AG10803 (cell line): ENCODE measurements at regions not wholly inside any gene's neighbourhood (a gene's known extent, or its start where the extent isn't known, plus 50 kb on each side); places are given as distances from the start of the nearest gene placed in this dataset.

ENCODE experiments used
- DNase-seq: peaks from one replicate; pipeline ENCODE4 v3.0.0; 2010; ENCODE audit warnings: low read depth
- H3K4me3 ChIP-seq: 2 replicates; pipeline ENCODE4 v1.5.1; 2011; ENCODE audit warnings: mild to moderate bottlenecking, low read length, control low read depth
- CTCF ChIP-seq: conservative IDR thresholded peaks from 2 replicates; pipeline ENCODE4 v1.5.1; 2011; ENCODE audit warnings: mild to moderate bottlenecking, low read length, control low read depth, inconsistent platforms

DNA sequence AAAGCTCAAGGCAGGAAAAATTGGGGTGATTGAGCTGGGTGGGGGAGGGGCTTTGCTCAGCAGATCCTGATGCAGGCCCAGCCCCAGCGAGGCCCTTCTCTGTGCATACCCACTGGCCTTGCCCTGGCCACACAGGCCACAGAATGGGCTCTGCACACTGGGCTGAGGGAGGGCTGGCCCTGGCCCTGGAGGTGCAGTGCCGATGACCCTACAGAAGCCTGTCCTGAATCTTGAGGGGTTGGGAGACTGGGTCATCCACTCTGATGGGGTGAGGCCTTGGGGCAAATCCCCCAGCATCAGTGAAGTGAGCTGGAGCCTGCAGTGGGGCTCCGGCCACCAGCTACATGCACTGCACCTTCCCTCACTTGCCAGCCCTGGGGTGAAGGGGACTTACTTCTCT, 153.1 kb downstream of the URI1 start:
- no peak for TF ChIP-seq CTCF
- no peak overlapping the region for H3K4me3 ChIP-seq
- no peak for DNase-seq

DNA sequence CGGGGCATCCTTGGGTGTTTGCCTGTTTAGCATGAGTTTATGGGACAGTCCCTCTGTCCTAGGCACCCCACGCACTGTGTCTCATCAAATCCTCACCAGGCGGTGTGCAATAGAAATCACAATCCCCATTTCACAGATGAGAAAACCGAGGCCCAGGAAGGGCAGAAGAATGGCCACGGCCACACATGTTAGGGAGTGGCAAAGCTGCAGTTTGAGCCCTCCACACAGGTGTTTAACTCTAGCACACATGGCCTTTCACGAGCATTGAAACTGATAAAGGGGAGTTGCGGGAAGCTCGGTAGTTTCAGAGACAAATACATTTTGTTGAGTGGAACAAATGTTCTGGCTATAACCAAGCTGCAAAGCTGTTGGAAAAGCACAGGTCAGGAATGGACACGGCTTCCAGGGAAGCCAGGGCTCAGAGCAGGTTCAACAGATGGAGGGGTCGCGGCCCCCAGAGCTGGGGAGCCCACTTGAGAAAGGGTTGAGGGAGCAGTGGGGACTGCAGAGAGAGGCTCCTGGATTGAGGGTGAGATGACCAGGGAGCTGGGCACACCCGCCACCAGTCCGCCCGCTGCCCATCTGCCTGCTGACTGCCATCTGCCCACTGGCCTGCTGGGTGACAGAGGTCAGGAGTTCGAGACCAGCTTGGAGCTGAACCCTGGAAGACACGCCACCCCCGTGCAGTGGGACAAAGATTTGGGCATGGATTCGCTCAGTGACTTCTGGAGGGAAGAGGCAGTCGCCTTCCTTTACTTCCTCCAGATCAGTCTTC, 154.7 kb downstream of the URI1 start:
- no peak for TF ChIP-seq CTCF
- H3K4me3 ChIP-seq, result no peak overlapping the region
- DNase-seq, result no peak

GRCh38 chr19:30097746-30098280, 155.8 kb downstream of the URI1 start:
- no peak overlapping the region for H3K4me3 ChIP-seq
- DNase-seq, result no peak
- TF ChIP-seq CTCF, result no peak

GRCh38 chr19:30102239-30102638, 160.2 kb downstream of the URI1 start:
- TF ChIP-seq CTCF, result no peak
- no peak for DNase-seq

DNA sequence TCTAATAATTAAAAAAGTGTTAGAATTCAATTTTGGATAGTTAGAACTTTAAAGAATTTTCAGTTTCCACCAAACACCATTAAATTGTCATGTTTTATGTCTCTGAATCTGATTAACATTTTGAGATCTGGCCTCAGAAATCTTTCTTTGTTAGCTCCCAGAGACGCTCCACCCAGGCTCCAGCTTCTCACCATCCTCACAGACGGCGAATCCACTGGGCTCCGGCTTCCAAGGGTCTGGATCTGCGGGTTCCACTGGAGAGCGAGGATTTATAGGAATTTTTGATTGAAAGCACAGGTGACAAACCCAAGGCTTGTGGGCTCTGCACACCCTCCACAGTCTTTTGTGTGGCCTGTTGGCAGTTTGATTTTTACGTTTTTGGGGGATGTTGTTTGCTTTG, 160.6 kb downstream of the URI1 start:
- no peak overlapping the region for H3K4me3 ChIP-seq
- no peak for DNase-seq
- TF ChIP-seq CTCF, result no peak

More at GRCh38 chr19:30102239-30102638, 160.2 kb downstream of the URI1 start:
- H3K4me3 ChIP-seq, result no peak overlapping the region

- H3K4me3 ChIP-seq, result no peak overlapping the region
- TF ChIP-seq CTCF, result no peak
- DNase-seq, result no peak
Measured at GRCh38 chr19:30103981-30104380, 161.9 kb downstream of the URI1 start.

DNA sequence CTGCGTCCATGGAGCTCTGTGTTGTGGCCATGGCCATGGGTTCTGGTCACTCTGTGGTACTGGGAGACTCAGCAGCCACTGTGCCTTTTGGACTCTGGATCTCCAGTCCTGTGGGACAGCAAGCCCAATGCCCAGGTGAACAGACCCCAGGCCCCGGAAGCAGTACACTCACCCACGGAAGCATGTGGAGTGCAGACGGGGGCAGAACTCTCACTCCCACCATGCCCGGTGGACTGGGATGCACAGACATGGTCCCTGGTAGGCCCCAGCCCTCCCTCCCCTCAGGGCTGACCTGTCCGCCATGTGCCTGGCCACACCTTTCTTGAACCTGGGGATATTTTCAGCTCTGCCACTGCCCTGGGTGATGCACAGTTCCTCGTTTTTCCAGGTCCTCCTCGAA, 163.3 kb downstream of the URI1 start:
- DNase-seq, result no peak
- H3K4me3 ChIP-seq, result no peak overlapping the region
- no peak for TF ChIP-seq CTCF
